ENCODE measurements at regions not wholly inside any gene's neighbourhood (a gene's known extent, or its start where the extent isn't known, plus 50 kb on each side); places are given as distances from the start of the nearest gene placed in this dataset.

- H3K4me1 ChIP-seq, result no peaks in the 10 kb centered on the region
- TF ChIP-seq CTCF (IDR thresholded peaks at IDR 0.05), result no peak
- no peaks in the 10 kb centered on the region for H3K27me3 ChIP-seq
- DNase-seq (no peak), ATAC-seq (no peak)
- peaks cover 0 to 9% (median 0%) of the 10 kb centered on the region in 11 donors for H3K9me3 ChIP-seq
- H3K4me3 ChIP-seq, result no peak overlapping the region
- no peaks in the 10 kb centered on the region for H3K36me3 ChIP-seq
- intact Hi-C loops (cut with DNase I), result no loop called here
- H3K27ac ChIP-seq, result no peak overlapping the region
Measured at GRCh38 chr6:84508334-84508733, 256.1 kb downstream of the TBX18 start.

GRCh38 chr6:84504025-84504424 lies 260.4 kb downstream of the TBX18 start:
- WGBS, 2 donors, result 74 to 90% methylated on average over 2 of the region's 2 CpGs

GRCh38 chr6:84501315-84501714 lies 263.1 kb downstream of the TBX18 start:
- WGBS, 2 donors, result 55 to 64% methylated on average over 3 of the region's 3 CpGs
- intact Hi-C loops (cut with DNase I), result no loop called here
- DNase-seq (no peak), ATAC-seq (no peak)
- Histone ChIP-seq H3K9me3 (peaks cover 0 to 17% (median 0%) of the 10 kb centered on the region in 11 donors), H3K4me3 (no peak overlapping the region), H3K27me3 (no peaks in the 10 kb centered on the region), H3K27ac (no peak overlapping the region), H3K4me1 (no peaks in the 10 kb centered on the region), H3K36me3 (no peaks in the 10 kb centered on the region)
- TF ChIP-seq CTCF (IDR thresholded peaks at IDR 0.05), result no peak

More at GRCh38 chr6:84504025-84504424, 260.4 kb downstream of the TBX18 start:
- no peaks in the 10 kb centered on the region for H3K27me3 ChIP-seq
- no peak overlapping the region for H3K27ac ChIP-seq
- intact Hi-C loops (cut with DNase I), result no loop called here
- ATAC-seq (no peak), DNase-seq (no peak)
- no peak overlapping the region for H3K4me3 ChIP-seq
- H3K4me1 ChIP-seq, result no peaks in the 10 kb centered on the region
- TF ChIP-seq CTCF (IDR thresholded peaks at IDR 0.05), result no peak
- H3K9me3 ChIP-seq, result peaks cover 0 to 25% (median 0%) of the 10 kb centered on the region in 11 donors
- H3K36me3 ChIP-seq, result no peaks in the 10 kb centered on the region

- intact Hi-C loops (cut with DNase I), result no loop called here
- Histone ChIP-seq H3K4me1 (no peaks in the 10 kb centered on the region), H3K27me3 (no peaks in the 10 kb centered on the region), H3K36me3 (no peaks in the 10 kb centered on the region), H3K27ac (no peak overlapping the region), H3K4me3 (no peak overlapping the region), H3K9me3 (peaks cover 0 to 17% (median 0%) of the 10 kb centered on the region in 11 donors)
- DNase-seq (no peak), ATAC-seq (no peak)
- no peak for TF ChIP-seq CTCF (IDR thresholded peaks at IDR 0.05)
- 65 to 71% methylated on average over 3 of the region's 3 CpGs for WGBS, 2 donors
Measured at GRCh38 chr6:84500726-84501125, 263.7 kb downstream of the TBX18 start.
